Esophagus muscularis mucosa (tissue), 4 donors: ENCODE measurements at regions not wholly inside any gene's neighbourhood (a gene's known extent, or its start where the extent isn't known, plus 50 kb on each side); places are given as distances from the start of the nearest gene placed in this dataset.

Experiments
- CTCF ChIP-seq, 3 experiments: fragments of 200-600 bp in 2 of 3; fragments of 450-650 bp in 1 of 3; sonication (generic) in 2 of 3; IDR thresholded peaks; one replicate each; pipeline ENCODE4 v1.5.1; 2017 to 2019; ENCODE audit warnings: antibody characterized with exemption in 3 of 3, mild to moderate bottlenecking in 2 of 3, moderate library complexity in 1 of 3
- EP300 ChIP-seq: sonication (generic); formaldehyde crosslinking; IDR thresholded peaks from one replicate; pipeline ENCODE4 v1.6.1; 2017; ENCODE audit warnings: antibody characterized with exemption
- POLR2A ChIP-seq: fragments of 450-650 bp; IDR thresholded peaks from one replicate; pipeline ENCODE4 v1.6.1; 2017; ENCODE audit warnings: antibody characterized with exemption, moderate library complexity, mild to moderate bottlenecking, low read depth
- POLR2AphosphoS5 ChIP-seq, 2 donors: sonication (generic); formaldehyde crosslinking; IDR thresholded peaks; one replicate each; pipeline ENCODE4 v1.6.1; 2017; ENCODE audit warnings: antibody characterized with exemption in 2 of 2

- no peak for TF ChIP-seq CTCF (IDR thresholded peaks at IDR 0.05)
- no peak for TF ChIP-seq POLR2A
- TF ChIP-seq EP300 = no peak
- TF ChIP-seq POLR2AphosphoS5 (IDR thresholded peaks at IDR 0.05) = no peak
Observed at GRCh38 chr17:36680701-36681202, 79.4 kb downstream of the MRM1 start.
